ENCODE measurements at regions not wholly inside any gene's neighbourhood (a gene's known extent, or its start where the extent isn't known, plus 50 kb on each side); places are given as distances from the start of the nearest gene placed in this dataset.
"Not testable (repeated sequence)": the region's sequence is repeated elsewhere in the genome, so short reads cannot be mapped to it uniquely, and the experiment has no call there.

DNA sequence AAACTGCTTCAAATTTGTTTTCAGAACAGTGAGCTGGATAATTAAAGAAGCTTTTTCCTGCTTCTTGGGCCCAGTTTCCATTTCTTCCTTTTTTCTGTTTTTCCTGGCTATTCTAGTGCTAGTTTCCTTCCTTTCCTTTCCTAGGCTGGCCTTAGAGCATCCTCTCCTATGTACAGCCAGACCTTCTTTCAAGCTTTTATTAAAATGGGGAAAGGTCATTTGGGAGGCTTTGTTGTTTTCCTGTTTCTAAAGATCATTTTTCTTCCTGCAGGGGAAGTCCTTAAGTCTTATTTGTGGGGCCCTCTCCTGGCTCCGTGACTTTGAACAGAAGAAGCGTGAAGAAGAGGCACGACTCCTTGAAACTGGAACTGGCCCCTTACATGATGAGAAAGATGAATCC, 85.2 kb upstream of the PZP start:
- H4K8ac ChIP-seq (ENCODE audit: low read depth in 2 of 2, low read length in 2 of 2); intact Hi-C loops (cut with micrococcal nuclease); H3K9me1 ChIP-seq (ENCODE audit: insufficient read depth, low read length); in situ Hi-C loops (cut with MboI; ENCODE audit: low sequenced_read_pairs); H4K91ac ChIP-seq (ENCODE audit: insufficient read depth, low read depth, low read length); H2BK15ac ChIP-seq (ENCODE audit: low read depth, low read length); H3K79me1 ChIP-seq (ENCODE audit: low read depth in 1 of 2, low read length in 2 of 2); H3K23ac ChIP-seq (ENCODE audit: low read depth, low read length); H2BK5ac ChIP-seq (ENCODE audit: low read depth, low read length, poor library complexity, severe bottlenecking); ATAC-seq (ENCODE audit: low read depth); H3K36me3 ChIP-seq (ENCODE audit: control insufficient read depth, insufficient read depth, low read length); H3K27me3 ChIP-seq (ENCODE audit: control insufficient read depth, insufficient read depth, low read length); dilution Hi-C loops (cut with HindIII; ENCODE audit: low sequenced_read_pairs, unreplicated experiment); H3K14ac ChIP-seq (replicated peaks; ENCODE audit: low read depth, low read length); H3K4ac ChIP-seq (ENCODE audit: low read depth, low read length); H3K56ac ChIP-seq (ENCODE audit: extremely low read depth, insufficient read depth, low read length); H4K20me1 ChIP-seq (ENCODE audit: insufficient read depth, low read length); POLR2A ChIA-PET (ENCODE audit: unreplicated experiment); H2AK9ac ChIP-seq (replicated peaks; ENCODE audit: low read depth, low read length, poor library complexity); H3K4me1 ChIP-seq (ENCODE audit: control insufficient read depth, insufficient read depth, low read length); BruUV-seq (replicated peaks); CTCF ChIA-PET; H2AFZ ChIP-seq (replicated peaks; ENCODE audit: low read length, poor library complexity); H2BK20ac ChIP-seq (ENCODE audit: low read depth, low read length); H3K4me3 ChIP-seq (ENCODE audit: insufficient read depth, low read depth, low read length); H2BK120ac ChIP-seq (ENCODE audit: low read depth, low read length); H3K27ac ChIP-seq (ENCODE audit: insufficient read depth, low read length); H3K4me2 ChIP-seq (ENCODE audit: low read depth, low read length); H3K18ac ChIP-seq (ENCODE audit: low read depth, low read length); H2AK5ac ChIP-seq (ENCODE audit: low read depth, low read length); DNase-seq; H3K9ac ChIP-seq (ENCODE audit: low read depth, low read length); H4K5ac ChIP-seq (ENCODE audit: low read depth, low read length); H3K9me3 ChIP-seq (ENCODE audit: control insufficient read depth, insufficient read depth, low read length): not testable (repeated sequence)
- WGBS, 2 experiments (ENCODE audit: extremely low coverage in 2 of 2, insufficient read length in 1 of 2) = no CpG with 5 or more reads among the region's 3 CpGs

DNA sequence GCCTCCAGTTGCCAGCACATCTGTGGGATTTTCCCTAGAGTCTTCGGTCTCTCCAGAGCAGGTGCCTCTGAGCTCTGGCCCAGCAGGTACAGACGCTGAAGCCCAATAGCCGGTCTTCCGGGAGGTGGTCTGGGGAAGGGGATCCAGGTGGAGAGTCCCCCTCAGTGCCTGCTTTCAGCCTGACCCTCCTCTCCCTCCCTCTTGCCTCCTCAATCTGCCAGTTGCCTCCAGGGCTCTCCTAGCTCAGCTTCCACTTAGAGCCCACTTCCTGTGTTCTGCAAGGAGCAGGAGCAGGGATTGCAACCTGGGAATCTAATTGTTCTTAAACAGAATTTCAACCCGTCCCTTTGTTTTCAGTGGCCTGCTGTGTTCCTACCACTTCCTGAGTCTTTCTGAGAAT, 81.8 kb upstream of the PZP start:
- H3K79me1 ChIP-seq (ENCODE audit: low read depth in 1 of 2, low read length in 2 of 2); H4K20me1 ChIP-seq (ENCODE audit: insufficient read depth, low read length); H3K9ac ChIP-seq (ENCODE audit: low read depth, low read length); H2BK5ac ChIP-seq (ENCODE audit: low read depth, low read length, poor library complexity, severe bottlenecking); H3K4me3 ChIP-seq (ENCODE audit: insufficient read depth, low read depth, low read length); H3K4me2 ChIP-seq (ENCODE audit: low read depth, low read length); intact Hi-C loops (cut with micrococcal nuclease); DNase-seq; H3K27ac ChIP-seq (ENCODE audit: insufficient read depth, low read length); CTCF ChIA-PET; H3K23ac ChIP-seq (ENCODE audit: low read depth, low read length); H3K18ac ChIP-seq (ENCODE audit: low read depth, low read length); H3K9me1 ChIP-seq (ENCODE audit: insufficient read depth, low read length); H4K91ac ChIP-seq (ENCODE audit: insufficient read depth, low read depth, low read length); POLR2A ChIA-PET (ENCODE audit: unreplicated experiment); H3K14ac ChIP-seq (replicated peaks; ENCODE audit: low read depth, low read length); BruUV-seq (replicated peaks); dilution Hi-C loops (cut with HindIII; ENCODE audit: low sequenced_read_pairs, unreplicated experiment); H2BK20ac ChIP-seq (ENCODE audit: low read depth, low read length); H2AK5ac ChIP-seq (ENCODE audit: low read depth, low read length); H2AK9ac ChIP-seq (replicated peaks; ENCODE audit: low read depth, low read length, poor library complexity); H3K4me1 ChIP-seq (ENCODE audit: control insufficient read depth, insufficient read depth, low read length); in situ Hi-C loops (cut with MboI; ENCODE audit: low sequenced_read_pairs); H3K36me3 ChIP-seq (ENCODE audit: control insufficient read depth, insufficient read depth, low read length); H3K9me3 ChIP-seq (ENCODE audit: control insufficient read depth, insufficient read depth, low read length); H4K5ac ChIP-seq (ENCODE audit: low read depth, low read length); H3K56ac ChIP-seq (ENCODE audit: extremely low read depth, insufficient read depth, low read length); H2BK15ac ChIP-seq (ENCODE audit: low read depth, low read length); ATAC-seq (ENCODE audit: low read depth); H3K4ac ChIP-seq (ENCODE audit: low read depth, low read length); H2BK120ac ChIP-seq (ENCODE audit: low read depth, low read length); H3K27me3 ChIP-seq (ENCODE audit: control insufficient read depth, insufficient read depth, low read length); H2AFZ ChIP-seq (replicated peaks; ENCODE audit: low read length, poor library complexity); H4K8ac ChIP-seq (ENCODE audit: low read depth in 2 of 2, low read length in 2 of 2): not testable (repeated sequence)
- WGBS, 2 experiments (ENCODE audit: extremely low coverage in 2 of 2, insufficient read length in 1 of 2) = no CpG with 5 or more reads among the region's 5 CpGs
